PC-9 (cell line): ENCODE measurements at regions not wholly inside any gene's neighbourhood (a gene's known extent, or its start where the extent isn't known, plus 50 kb on each side); places are given as distances from the start of the nearest gene placed in this dataset.

Experiments
- BruUV-seq: library from RNA; stranded (reverse); fragments of 400-500 nt; replicated peaks from 2 replicates; lab custom pipeline; 2021; lab: Mats Ljungman, UMichigan
- CTCF ChIA-PET: fragments of 300-600 bp; sonication (Branson Sonifier 250); formaldehyde crosslinking; loops from one replicate; lab custom pipeline; 2022; ENCODE audit warnings: antibody characterized with exemption; lab: Charles Lee
- POLR2A ChIA-PET: fragments of 300-600 bp; sonication (Branson Sonifier 250); formaldehyde crosslinking; loops from one replicate; lab custom pipeline; 2022; ENCODE audit warnings: antibody characterized with exemption; ENCODE audit not compliant: unreplicated experiment; lab: Charles Lee
- DNase-seq, 2 experiments: peaks; one replicate each; pipeline versions ENCODE4 v3.0.0 to v3.0.0-alpha.2; 2015 to 2022; ENCODE audit warnings: mixed read lengths in 1 of 2
- H2AFZ ChIP-seq: fragments of 200-600 bp; sonication (generic); 2 replicates; pipeline ENCODE4 v1.8.1; 2017; ENCODE audit warnings: antibody characterized with exemption
- H3F3A ChIP-seq: fragments of 200-600 bp; sonication (generic); 2 replicates; pipeline ENCODE4 v1.8.1; 2017; ENCODE audit warnings: antibody characterized with exemption, mild to moderate bottlenecking, low read depth; ENCODE audit not compliant: insufficient read depth
- H3K27ac ChIP-seq: fragments of 200-600 bp; sonication (generic); 2 replicates; pipeline ENCODE4 v1.6.1; 2016; ENCODE audit warnings: mixed run types
- H3K27me3 ChIP-seq: fragments of 200-600 bp; sonication (generic); 2 replicates; pipeline ENCODE4 v1.6.1; 2016; ENCODE audit warnings: low read depth, mixed run types; ENCODE audit not compliant: insufficient read depth
- H3K36me3 ChIP-seq: fragments of 200-600 bp; sonication (generic); 2 replicates; pipeline ENCODE4 v1.6.1; 2016; ENCODE audit warnings: low read depth, mixed run types
- H3K4me1 ChIP-seq: fragments of 200-600 bp; sonication (generic); replicated peaks from 2 replicates; pipeline ENCODE4 v1.6.1; 2016; ENCODE audit warnings: mixed run types; ENCODE audit not compliant: insufficient read depth
- H3K4me2 ChIP-seq: fragments of 200-600 bp; sonication (generic); 2 replicates; pipeline ENCODE4 v1.6.1; 2017; ENCODE audit warnings: mixed run types
- H3K4me3 ChIP-seq: fragments of 200-600 bp; sonication (generic); 2 replicates; pipeline ENCODE4 v1.6.1; 2016; ENCODE audit warnings: mixed run types
- H3K79me2 ChIP-seq: fragments of 200-600 bp; sonication (generic); 2 replicates; pipeline ENCODE4 v1.6.1; 2017; ENCODE audit warnings: low read depth, mixed run types
- H3K9me2 ChIP-seq: fragments of 200-600 bp; sonication (generic); 2 replicates; pipeline ENCODE4 v1.8.1; 2017; ENCODE audit warnings: mild to moderate bottlenecking; ENCODE audit not compliant: insufficient read depth
- H3K9me3 ChIP-seq: fragments of 200-600 bp; sonication (generic); 2 replicates; pipeline ENCODE4 v1.8.1; 2016; ENCODE audit warnings: low read depth; ENCODE audit not compliant: insufficient read depth
- H4K20me1 ChIP-seq: fragments of 200-600 bp; sonication (generic); 2 replicates; pipeline ENCODE4 v1.8.1; 2017; ENCODE audit not compliant: insufficient read depth
- EZH2 ChIP-seq: fragments of 200-600 bp; sonication (generic); IDR thresholded peaks from 2 replicates; pipeline ENCODE4 v1.8.0; 2017; ENCODE audit warnings: antibody characterized with exemption, low read depth
- intact Hi-C: fragments of 100-400 bp; cut with micrococcal nuclease; formaldehyde crosslinking; loops from one replicate; pipeline ENCODE4 v1.10.0; 2022; ENCODE audit not compliant: unreplicated experiment
- TF ChIP-seq, protein P1 (sequence below): fragments of 200-600 bp; sonication (generic); conservative IDR thresholded peaks from 2 replicates; pipeline ENCODE4 v1.6.1; 2017; ENCODE audit warnings: mixed run types, antibody characterized with exemption, mild to moderate bottlenecking, moderate library complexity

- BruUV-seq, result no TSS peak
- POLR2A ChIA-PET, result interaction anchor here (0.7 kb wide), 1 partner anchor 44 kb away, joined by 3 read pairs; no protein-coding TSS in a partner anchor
- no peak overlapping the region for H2AFZ ChIP-seq
Observed at GRCh38 chr10:57222129-57222528, 861.1 kb upstream of the ZWINT start.

DNA sequence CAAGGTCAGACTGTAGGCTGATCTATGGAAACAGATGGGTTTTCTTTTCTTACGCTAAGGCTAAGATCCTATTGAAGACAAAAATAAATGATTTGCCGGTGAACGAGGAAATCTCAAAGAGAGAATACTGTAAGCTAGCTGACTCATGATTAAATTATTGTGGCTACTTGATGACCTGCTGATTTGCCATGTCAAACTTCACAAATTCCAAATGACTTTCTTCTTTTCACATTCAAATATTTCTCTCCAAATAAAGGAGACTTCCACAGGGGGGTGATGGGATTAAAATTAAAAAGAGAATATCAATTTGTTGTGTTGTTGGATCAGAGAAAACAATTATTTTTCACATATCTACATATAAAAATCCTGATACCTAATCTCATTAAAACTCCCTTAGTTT is 860.6 kb upstream of the ZWINT start:
- POLR2A ChIA-PET, result interaction anchor here (0.7 kb wide), 1 partner anchor 44 kb away, joined by 3 read pairs; no protein-coding TSS in a partner anchor
- intact Hi-C loops, result no loop called here

More at GRCh38 chr10:57222129-57222528, 861.1 kb upstream of the ZWINT start:
- intact Hi-C loops, result no loop called here
- Histone ChIP-seq H3K4me1 (peaks cover 14% of the 10 kb centered on the region), H3F3A (no peaks in the 10 kb centered on the region), H3K4me3 (no peak overlapping the region), H3K27ac (no peak overlapping the region), H3K9me3 (no peaks in the 10 kb centered on the region), H3K79me2 (no peaks in the 10 kb centered on the region), H3K27me3 (no peaks in the 10 kb centered on the region), H3K9me2 (no peaks in the 10 kb centered on the region), H3K4me2 (no peak overlapping the region), H4K20me1 (no peaks in the 10 kb centered on the region), H3K36me3 (no peaks in the 10 kb centered on the region)
- no peak for TF ChIP-seq EZH2
- TF ChIP-seq, protein P1, sequence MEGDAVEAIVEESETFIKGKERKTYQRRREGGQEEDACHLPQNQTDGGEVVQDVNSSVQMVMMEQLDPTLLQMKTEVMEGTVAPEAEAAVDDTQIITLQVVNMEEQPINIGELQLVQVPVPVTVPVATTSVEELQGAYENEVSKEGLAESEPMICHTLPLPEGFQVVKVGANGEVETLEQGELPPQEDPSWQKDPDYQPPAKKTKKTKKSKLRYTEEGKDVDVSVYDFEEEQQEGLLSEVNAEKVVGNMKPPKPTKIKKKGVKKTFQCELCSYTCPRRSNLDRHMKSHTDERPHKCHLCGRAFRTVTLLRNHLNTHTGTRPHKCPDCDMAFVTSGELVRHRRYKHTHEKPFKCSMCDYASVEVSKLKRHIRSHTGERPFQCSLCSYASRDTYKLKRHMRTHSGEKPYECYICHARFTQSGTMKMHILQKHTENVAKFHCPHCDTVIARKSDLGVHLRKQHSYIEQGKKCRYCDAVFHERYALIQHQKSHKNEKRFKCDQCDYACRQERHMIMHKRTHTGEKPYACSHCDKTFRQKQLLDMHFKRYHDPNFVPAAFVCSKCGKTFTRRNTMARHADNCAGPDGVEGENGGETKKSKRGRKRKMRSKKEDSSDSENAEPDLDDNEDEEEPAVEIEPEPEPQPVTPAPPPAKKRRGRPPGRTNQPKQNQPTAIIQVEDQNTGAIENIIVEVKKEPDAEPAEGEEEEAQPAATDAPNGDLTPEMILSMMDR, result no peak
- CTCF ChIA-PET, result no interaction called here
- no peak for DNase-seq

GRCh38 chr10:57218382-57218781 is 857.3 kb upstream of the ZWINT start:
- H3K36me3 ChIP-seq, result no peaks in the 10 kb centered on the region
- intact Hi-C loops, result loop anchor here (2.0 to 5.0 kb wide), 2 partner anchors 42 to 341 kb away; no protein-coding TSS in a partner anchor
- POLR2A ChIA-PET, result interaction anchor here (0.7 kb wide), 1 partner anchor 1035 kb away, joined by 3 read pairs; no protein-coding TSS in a partner anchor
- TF ChIP-seq, protein P1, result no peak
- no peak for TF ChIP-seq EZH2
- peak overlapping the region; percentile 8; the same call in 1 of the 2 replicates for H3K4me2 ChIP-seq
- H3K27me3 ChIP-seq, result no peaks in the 10 kb centered on the region
- no peaks in the 10 kb centered on the region for H3K9me3 ChIP-seq
- peaks cover 14% of the 10 kb centered on the region for H3K4me1 ChIP-seq
- H4K20me1 ChIP-seq, result no peaks in the 10 kb centered on the region
- no peaks in the 10 kb centered on the region for H3K79me2 ChIP-seq
- BruUV-seq, result no TSS peak
- H3K9me2 ChIP-seq, result no peaks in the 10 kb centered on the region
- peak overlapping the region; percentile 18 for H3K27ac ChIP-seq
- H3F3A ChIP-seq, result no peaks in the 10 kb centered on the region
- H3K4me3 ChIP-seq, result no peak overlapping the region
- peak; percentile 13 to 89 for DNase-seq
- CTCF ChIA-PET, result no interaction called here
- no peak overlapping the region for H2AFZ ChIP-seq

More for the DNA sequence above, 860.6 kb upstream of the ZWINT start:
- CTCF ChIA-PET, result no interaction called here
- H2AFZ ChIP-seq, result no peak overlapping the region
- no peaks in the 10 kb centered on the region for H3K79me2 ChIP-seq
- H3K27ac ChIP-seq, result no peak overlapping the region
- H3K36me3 ChIP-seq, result no peaks in the 10 kb centered on the region
- DNase-seq, result no peak
- H3K9me3 ChIP-seq, result no peaks in the 10 kb centered on the region
- H3K4me2 ChIP-seq, result no peak overlapping the region
- TF ChIP-seq, protein P1, result no peak
- no peak for TF ChIP-seq EZH2
- no peaks in the 10 kb centered on the region for H3K27me3 ChIP-seq
- H3K4me3 ChIP-seq, result no peak overlapping the region
- BruUV-seq, result no TSS peak
- peaks cover 14% of the 10 kb centered on the region for H3K4me1 ChIP-seq
- H3F3A ChIP-seq, result no peaks in the 10 kb centered on the region
- no peaks in the 10 kb centered on the region for H4K20me1 ChIP-seq
- no peaks in the 10 kb centered on the region for H3K9me2 ChIP-seq
